Liver (tissue), 3 donors: ENCODE measurements at regions not wholly inside any gene's neighbourhood (a gene's known extent, or its start where the extent isn't known, plus 50 kb on each side); places are given as distances from the start of the nearest gene placed in this dataset.

Source experiments
- JUND ChIP-seq, 2 donors: IDR thresholded peaks; 2 replicates each; pipeline ENCODE4 v1.6.1; 2016; ENCODE audit warnings: antibody characterized with exemption in 2 of 2
- TAF1 ChIP-seq: conservative IDR thresholded peaks from 2 replicates; pipeline ENCODE4 v1.6.1; 2016; ENCODE audit warnings: antibody characterized with exemption, mild to moderate bottlenecking
- TF ChIP-seq, protein P1 (sequence below): IDR thresholded peaks from 2 replicates; pipeline ENCODE4 v1.6.1; 2016; ENCODE audit warnings: antibody characterized with exemption
- TF ChIP-seq, protein P2 (sequence below): fragments of 150-350 bp; IDR thresholded peaks from 2 replicates; pipeline ENCODE4 v1.5.1; 2017; ENCODE audit warnings: improper control_type of control experiment, low read depth, low read length; ENCODE audit not compliant: missing input control
- donor health status: healthy.
- donor health status: healthy.

DNA sequence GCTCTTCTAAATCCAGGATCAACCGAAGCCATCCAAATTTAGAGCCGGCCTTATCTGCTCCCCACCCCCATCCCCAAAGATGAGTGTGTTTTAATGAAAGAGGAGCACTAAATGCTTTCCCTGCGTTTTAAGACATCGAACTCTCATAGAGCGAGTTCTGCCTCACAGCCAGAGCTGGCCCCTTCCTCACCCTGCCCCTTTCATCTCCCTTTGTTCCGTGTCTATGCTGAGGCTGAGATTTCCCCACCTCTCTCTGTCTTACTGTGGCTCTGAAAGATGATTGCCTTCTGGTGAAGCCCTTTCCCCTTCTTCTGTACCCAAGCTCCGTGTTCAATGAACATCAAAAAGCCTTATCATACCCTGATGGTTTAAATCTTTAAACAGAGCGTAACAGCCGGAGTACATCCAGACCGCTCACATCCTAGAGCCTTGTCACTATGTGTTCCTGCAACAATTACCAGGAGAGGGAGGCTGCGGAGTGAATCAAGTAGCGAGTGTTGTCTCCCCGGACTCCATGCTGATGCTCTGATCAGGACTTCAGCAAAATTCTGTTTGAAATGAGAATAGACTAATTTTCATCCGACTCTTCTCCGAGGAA is 110.1 kb downstream of the ZNF326 start:
- TF ChIP-seq, protein P1, sequence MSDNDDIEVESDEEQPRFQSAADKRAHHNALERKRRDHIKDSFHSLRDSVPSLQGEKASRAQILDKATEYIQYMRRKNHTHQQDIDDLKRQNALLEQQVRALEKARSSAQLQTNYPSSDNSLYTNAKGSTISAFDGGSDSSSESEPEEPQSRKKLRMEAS: no peak
- TF ChIP-seq JUND (IDR thresholded peaks at IDR 0.05) (no peak), TAF1 (no peak)
- TF ChIP-seq, protein P2, sequence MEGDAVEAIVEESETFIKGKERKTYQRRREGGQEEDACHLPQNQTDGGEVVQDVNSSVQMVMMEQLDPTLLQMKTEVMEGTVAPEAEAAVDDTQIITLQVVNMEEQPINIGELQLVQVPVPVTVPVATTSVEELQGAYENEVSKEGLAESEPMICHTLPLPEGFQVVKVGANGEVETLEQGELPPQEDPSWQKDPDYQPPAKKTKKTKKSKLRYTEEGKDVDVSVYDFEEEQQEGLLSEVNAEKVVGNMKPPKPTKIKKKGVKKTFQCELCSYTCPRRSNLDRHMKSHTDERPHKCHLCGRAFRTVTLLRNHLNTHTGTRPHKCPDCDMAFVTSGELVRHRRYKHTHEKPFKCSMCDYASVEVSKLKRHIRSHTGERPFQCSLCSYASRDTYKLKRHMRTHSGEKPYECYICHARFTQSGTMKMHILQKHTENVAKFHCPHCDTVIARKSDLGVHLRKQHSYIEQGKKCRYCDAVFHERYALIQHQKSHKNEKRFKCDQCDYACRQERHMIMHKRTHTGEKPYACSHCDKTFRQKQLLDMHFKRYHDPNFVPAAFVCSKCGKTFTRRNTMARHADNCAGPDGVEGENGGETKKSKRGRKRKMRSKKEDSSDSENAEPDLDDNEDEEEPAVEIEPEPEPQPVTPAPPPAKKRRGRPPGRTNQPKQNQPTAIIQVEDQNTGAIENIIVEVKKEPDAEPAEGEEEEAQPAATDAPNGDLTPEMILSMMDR: no peak
